Natural killer cell treated with Interleukin-12 subunit alpha and Interleukin-12 subunit beta and Interleukin-15 and Interleukin-18, amount 100 ng/mL, for 72 hours (primary cell): ENCODE measurements at regions not wholly inside any gene's neighbourhood (a gene's known extent, or its start where the extent isn't known, plus 50 kb on each side); places are given as distances from the start of the nearest gene placed in this dataset.

Experiments used
- ATAC-seq, 2 donors: fragments of 150-1000 bp; cut with Tn5 transposase in 1 of 2; sonication (Bioruptor Pico), chemical (Tn5 transposase) in 1 of 2; 2 replicates each; pipeline ENCODE4 v1.10.0; 2021
- DNase-seq: peaks from one replicate; pipeline ENCODE4 v3.0.0; 2022; ENCODE audit warnings: low spot score
- H3K27ac Mint-ChIP-seq, 2 donors: 1 replicate in 1 of 2; 2 replicates in 1 of 2; pipeline ENCODE4 v1.8.0; 2022; ENCODE audit warnings: mixed read lengths in 2 of 2, mild to moderate bottlenecking in 1 of 2, moderate library complexity in 1 of 2
- H3K27me3 Mint-ChIP-seq, 2 donors: 1 replicate in 1 of 2; 2 replicates in 1 of 2; pipeline ENCODE4 v1.8.0; 2022; ENCODE audit warnings: mixed read lengths in 2 of 2
- H3K36me3 Mint-ChIP-seq: one replicate; pipeline ENCODE4 v1.8.0; 2022; ENCODE audit warnings: mixed read lengths
- H3K4me1 Mint-ChIP-seq, 2 donors: 1 replicate in 1 of 2; 2 replicates in 1 of 2; pipeline ENCODE4 v1.8.0; 2022; ENCODE audit warnings: low read depth in 2 of 2, mixed read lengths in 2 of 2, mild to moderate bottlenecking in 1 of 2
- H3K4me3 Mint-ChIP-seq: one replicate; pipeline ENCODE4 v1.8.0; 2022; ENCODE audit warnings: mixed read lengths
- H3K9me3 Mint-ChIP-seq: 2 replicates; pipeline ENCODE4 v1.8.0; 2022; ENCODE audit warnings: mixed read lengths

DNA sequence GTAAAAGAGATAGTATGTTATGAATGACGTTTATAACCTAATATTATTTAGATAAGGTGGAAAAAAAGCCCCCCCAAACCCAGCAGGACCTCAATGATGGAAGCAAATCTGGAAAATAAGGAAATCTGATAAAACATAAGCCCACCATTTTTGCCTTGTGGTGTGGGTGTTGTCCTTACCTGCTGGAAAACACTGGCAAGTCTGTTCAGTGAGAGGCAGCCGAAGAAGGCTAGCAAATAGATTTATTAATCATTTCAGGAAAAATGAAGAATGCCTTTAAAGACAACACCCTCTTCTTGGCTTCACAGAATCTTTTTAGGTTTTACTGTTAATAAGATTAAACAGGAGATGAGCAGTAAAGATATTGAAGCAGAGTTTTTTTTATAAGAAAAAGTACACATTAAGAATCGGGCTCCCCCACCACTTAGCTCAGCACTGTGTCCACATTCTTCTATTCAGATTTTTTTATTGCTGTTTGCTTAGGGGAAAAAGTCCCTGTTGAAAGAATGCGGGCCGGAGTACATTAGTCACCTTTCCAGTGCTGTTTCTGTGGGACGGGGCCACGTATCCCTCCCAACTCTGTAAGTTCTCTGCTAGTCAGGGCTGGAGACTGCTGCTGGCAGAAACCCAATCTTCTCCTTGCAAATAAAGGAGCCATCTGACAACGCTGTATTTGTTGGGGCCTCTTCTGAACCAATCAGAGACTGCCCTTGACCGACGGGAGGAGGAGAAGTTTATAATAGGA, 104.1 kb downstream of the EVX1 start:
- no peak for ATAC-seq
- Mint-ChIP-seq H3K4me1 (no peaks in the 10 kb centered on the region), H3K27me3 (peaks cover 29 to 42% of the 10 kb centered on the region in 2 donors)

DNA sequence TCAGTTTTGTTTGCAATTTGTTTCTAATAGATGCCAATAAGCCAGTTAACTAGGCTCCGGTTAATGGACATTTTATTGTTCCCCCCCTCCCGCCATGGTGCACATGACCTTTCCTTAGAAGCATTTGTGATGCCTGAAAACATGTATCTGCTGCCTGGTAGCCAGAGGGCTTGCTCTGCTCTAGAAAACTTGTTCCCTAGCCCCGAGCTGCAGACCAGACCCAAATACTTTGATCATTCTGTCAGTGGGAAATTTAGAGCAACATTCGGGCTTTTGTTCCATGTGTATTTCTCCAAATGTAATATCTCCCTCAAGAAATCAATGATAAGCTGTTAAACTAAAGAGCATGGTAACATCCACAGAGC, 104.7 kb downstream of the EVX1 start:
- ATAC-seq (no peak), DNase-seq (no peak)
- Mint-ChIP-seq H3K27ac (no peak overlapping the region), H3K9me3 (no peaks in the 10 kb centered on the region), H3K36me3 (no peaks in the 10 kb centered on the region), H3K4me1 (no peaks in the 10 kb centered on the region), H3K27me3 (peaks cover 27 to 36% of the 10 kb centered on the region in 2 donors), H3K4me3 (no peak overlapping the region)

More for the DNA sequence above, 104.1 kb downstream of the EVX1 start:
- no peaks in the 10 kb centered on the region for H3K36me3 Mint-ChIP-seq
- H3K27ac Mint-ChIP-seq: no peak overlapping the region
- H3K9me3 Mint-ChIP-seq: no peaks in the 10 kb centered on the region
- DNase-seq: no peak
- H3K4me3 Mint-ChIP-seq: no peak overlapping the region

DNA sequence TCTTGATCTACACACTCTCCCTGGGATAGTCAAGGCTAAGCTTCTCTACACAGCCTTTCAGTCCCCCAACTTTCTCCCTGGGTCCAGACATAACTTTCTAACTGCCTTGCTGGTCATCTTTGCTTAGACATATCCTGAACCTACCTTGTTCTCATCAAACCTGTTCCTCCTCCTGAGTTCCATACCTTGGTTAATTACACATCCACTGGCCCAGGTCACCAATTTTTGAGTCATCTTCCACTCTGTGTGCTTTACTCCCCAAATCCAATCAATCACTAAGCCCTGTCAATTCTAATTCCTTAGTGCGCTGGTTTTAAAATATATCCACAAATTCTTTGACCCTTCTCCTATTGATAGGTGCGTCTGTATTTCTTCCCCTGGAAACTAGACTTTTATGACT, 107.0 kb downstream of the EVX1 start:
- H3K4me1 Mint-ChIP-seq: no peaks in the 10 kb centered on the region
- H3K27ac Mint-ChIP-seq: no peak overlapping the region
- ATAC-seq: no peak
- no peak overlapping the region for H3K4me3 Mint-ChIP-seq
- no peaks in the 10 kb centered on the region for H3K36me3 Mint-ChIP-seq
- peaks cover 25 to 26% of the 10 kb centered on the region in 2 donors for H3K27me3 Mint-ChIP-seq
- no peak for DNase-seq
- H3K9me3 Mint-ChIP-seq: no peaks in the 10 kb centered on the region

DNA sequence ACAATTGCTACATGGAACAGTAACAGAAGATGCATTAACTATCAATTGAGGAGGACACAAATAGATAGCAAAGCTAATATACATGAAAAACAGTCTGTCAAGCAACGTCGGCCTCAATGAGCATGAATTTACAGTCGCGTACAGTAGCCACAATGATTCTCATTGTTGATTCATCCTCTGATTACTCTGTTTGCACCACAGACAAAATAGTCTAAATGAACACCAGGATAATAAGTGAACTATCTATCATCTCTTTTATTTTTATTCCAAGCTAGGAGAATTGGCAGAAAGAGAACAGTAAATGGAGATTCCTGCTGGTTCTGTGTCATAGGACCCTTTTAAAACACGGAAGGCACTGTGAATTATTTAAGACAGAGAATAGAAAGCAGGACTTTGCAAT, 108.5 kb downstream of the EVX1 start:
- no peak for ATAC-seq
- Mint-ChIP-seq H3K36me3 (no peaks in the 10 kb centered on the region), H3K4me3 (no peak overlapping the region), H3K9me3 (no peaks in the 10 kb centered on the region), H3K4me1 (no peaks in the 10 kb centered on the region), H3K27me3 (peaks cover 20 to 28% of the 10 kb centered on the region in 2 donors), H3K27ac (no peak overlapping the region)
- DNase-seq: no peak

DNA sequence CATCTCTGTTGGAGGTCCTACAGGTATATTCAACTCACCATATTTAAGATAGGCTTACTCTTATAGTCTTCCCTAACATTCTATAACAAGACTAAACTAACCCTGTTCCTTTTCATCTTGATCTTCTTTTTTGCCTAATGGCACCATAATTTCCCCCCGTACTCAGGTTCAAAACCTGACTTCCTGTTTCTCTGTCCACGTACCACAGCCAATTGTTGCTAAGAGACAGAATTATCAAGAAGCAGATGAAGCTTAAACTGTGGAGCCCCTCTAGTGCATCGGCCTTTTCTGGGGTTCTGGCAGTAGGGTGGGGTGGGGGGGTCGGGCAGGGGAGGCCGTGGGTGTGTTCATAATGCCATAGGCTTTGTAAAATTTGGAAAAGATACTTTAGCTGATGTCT, 109.2 kb downstream of the EVX1 start:
- ATAC-seq: no peak
- DNase-seq: no peak
- no peaks in the 10 kb centered on the region for H3K9me3 Mint-ChIP-seq
- H3K27ac Mint-ChIP-seq: no peak overlapping the region
- no peaks in the 10 kb centered on the region for H3K36me3 Mint-ChIP-seq
- no peaks in the 10 kb centered on the region for H3K4me1 Mint-ChIP-seq
- no peak overlapping the region for H3K4me3 Mint-ChIP-seq
- peaks cover 20 to 28% of the 10 kb centered on the region in 2 donors for H3K27me3 Mint-ChIP-seq

DNA sequence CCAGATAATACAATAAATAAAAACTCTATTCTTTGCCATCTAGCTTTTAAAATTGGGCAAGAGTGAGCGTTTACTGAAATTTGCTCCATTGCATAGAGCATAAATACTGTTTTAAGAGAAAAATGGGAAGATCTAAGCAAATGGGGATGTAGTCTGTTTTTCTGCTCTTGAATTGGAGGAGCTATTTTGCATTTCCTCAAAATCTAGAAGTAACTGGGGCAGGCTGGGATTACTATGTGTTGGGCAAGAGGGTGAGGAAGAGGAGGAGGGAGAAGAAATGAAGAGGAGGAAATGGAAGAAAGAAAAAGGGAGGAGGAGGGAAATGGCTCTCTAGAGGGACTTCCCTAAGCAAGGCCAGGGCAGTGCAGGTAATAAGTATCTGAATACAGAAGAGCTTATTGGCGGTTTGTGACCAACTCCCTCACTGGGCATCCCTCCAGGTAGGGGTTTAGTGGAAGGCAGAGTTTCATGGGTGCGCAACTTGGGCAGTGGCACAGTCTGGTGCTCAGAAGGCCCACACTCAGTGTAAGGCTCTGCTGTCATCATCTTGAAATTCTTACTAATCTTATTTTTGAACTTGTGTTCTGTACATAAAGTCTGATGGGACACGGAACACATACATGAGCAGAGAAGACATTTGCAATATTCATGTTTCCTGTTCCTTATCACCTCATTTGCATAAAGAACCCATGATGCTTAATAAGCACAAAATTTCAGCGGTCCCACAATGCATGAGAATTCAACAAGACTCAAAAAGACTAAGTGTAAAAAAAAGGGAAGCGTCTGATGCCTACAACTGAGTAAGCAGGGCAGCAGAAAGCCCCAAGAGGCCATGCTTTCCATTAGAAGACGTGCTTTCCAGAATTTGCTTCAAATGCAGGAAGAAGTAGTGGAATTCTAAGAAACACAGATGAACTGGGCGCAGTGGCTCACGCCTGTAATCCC, 116.9 kb downstream of the EVX1 start:
- peaks cover 25 to 28% of the 10 kb centered on the region in 2 donors for H3K27me3 Mint-ChIP-seq
- no peak overlapping the region for H3K27ac Mint-ChIP-seq
- H3K36me3 Mint-ChIP-seq: no peaks in the 10 kb centered on the region
- H3K4me3 Mint-ChIP-seq: no peak overlapping the region
- ATAC-seq: no peak
- no peak for DNase-seq
- H3K4me1 Mint-ChIP-seq: no peaks in the 10 kb centered on the region
- H3K9me3 Mint-ChIP-seq: no peaks in the 10 kb centered on the region

DNA sequence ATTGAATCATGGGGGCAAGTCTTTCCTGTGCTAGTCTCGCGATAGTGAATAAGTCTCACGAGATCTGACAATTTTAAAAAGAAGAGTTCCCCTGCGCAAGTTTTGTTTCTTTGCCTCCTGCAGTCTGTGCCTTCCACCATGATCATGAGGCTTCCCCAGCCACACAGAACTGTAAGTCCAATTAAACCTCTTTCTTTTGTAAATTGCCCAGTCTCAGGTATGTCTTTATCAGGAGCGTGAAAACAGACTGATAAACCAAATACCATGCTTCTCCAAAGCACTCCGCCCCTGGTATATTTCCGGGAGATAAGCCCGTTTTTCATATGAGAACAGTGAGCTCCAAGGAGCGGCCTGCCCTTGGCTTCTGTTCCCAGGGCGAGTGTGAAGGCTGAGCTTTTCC, 118.9 kb downstream of the EVX1 start:
- H3K27me3 Mint-ChIP-seq: peaks cover 22 to 28% of the 10 kb centered on the region in 2 donors
- no peak overlapping the region for H3K4me3 Mint-ChIP-seq
- no peak for ATAC-seq
- H3K27ac Mint-ChIP-seq: no peak overlapping the region
- H3K4me1 Mint-ChIP-seq: no peaks in the 10 kb centered on the region
- no peaks in the 10 kb centered on the region for H3K9me3 Mint-ChIP-seq
- no peaks in the 10 kb centered on the region for H3K36me3 Mint-ChIP-seq
- no peak for DNase-seq

DNA sequence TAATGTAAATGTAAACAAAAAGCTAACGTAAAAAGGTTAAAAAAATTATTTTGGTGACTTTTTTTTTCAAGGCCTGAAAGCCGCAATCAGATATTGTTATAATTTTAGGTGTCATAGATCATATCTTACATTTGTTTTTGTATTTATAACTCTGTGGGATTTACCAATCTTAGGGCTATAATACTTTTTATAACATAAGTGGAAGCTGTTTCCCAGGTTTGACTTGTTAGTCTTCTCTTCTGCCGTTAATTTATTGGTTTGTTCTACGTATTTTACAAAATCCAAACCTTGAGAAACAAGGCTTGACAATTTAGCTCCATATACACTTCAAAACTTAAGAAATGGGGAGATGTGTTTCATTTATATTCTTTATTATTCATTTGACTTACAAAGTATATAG, 119.4 kb downstream of the EVX1 start:
- Mint-ChIP-seq H3K9me3 (no peaks in the 10 kb centered on the region), H3K27me3 (peaks cover 21 to 28% of the 10 kb centered on the region in 2 donors), H3K4me3 (no peak overlapping the region), H3K27ac (no peak overlapping the region), H3K4me1 (no peaks in the 10 kb centered on the region), H3K36me3 (no peaks in the 10 kb centered on the region)
- no peak for ATAC-seq
- DNase-seq: no peak

DNA sequence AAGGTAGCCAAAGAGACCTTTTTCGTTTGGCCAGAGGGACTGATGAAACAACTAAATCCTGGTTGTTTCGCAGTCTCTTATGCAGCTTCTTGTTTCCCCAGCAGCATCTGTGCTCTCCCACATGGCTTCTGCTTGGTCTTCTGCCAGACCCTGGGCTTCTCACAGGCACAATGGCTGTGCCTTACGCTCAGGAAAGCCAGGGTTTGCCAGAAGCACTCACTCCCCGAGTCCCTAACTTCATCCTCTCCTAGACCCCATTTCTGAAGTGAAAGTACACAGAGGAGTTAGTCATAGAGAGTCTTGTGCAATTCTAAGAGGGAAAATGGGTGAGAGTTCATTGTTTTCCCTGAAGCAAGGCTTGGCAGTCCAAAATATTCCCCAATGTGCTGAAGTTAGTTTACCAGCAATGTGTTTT, 121.7 kb downstream of the EVX1 start:
- DNase-seq (no peak), ATAC-seq (no peak)
- no peak overlapping the region for H3K27ac Mint-ChIP-seq
- H3K9me3 Mint-ChIP-seq: no peaks in the 10 kb centered on the region
- H3K27me3 Mint-ChIP-seq: peaks cover 5 to 17% of the 10 kb centered on the region in 2 donors
- no peak overlapping the region for H3K4me3 Mint-ChIP-seq
- H3K4me1 Mint-ChIP-seq: peaks cover 0 to 5% of the 10 kb centered on the region in 2 donors
- H3K36me3 Mint-ChIP-seq: no peaks in the 10 kb centered on the region

DNA sequence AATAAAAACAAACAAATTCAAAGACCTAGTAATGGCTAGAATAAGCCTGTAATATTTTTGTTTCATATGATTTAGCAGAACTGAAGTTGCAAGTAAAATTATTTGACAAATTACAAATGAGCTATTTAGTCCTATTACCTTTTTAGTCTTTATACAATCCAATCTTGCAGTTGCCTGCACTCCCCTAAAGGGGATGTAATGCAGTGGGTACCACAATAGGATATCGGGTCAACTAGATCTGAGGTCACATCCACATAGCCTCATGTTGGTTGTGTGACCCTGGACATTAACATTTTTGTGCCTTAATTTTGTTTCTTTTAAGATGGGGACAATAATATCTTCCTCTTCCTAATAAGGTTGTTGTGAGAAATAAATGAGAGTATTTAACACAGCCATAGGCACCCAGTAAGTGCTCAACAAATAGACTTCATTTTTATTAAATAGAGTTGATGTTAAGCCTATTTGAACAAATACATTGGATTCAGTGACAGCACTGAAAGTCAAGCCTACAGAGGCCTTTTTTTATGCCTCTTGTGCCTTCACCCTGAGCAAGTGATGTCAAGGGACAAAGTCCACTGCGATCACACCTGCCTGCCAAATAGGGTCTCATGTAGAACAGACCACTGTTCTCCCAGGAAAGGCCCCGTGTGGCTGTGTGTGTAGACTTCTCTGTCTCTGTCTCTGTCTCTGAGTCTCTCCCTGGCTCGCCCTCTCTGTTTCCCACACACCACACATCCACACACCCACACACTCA, 124.8 kb downstream of the EVX1 start:
- ATAC-seq: peak in 1 of 2 donors; percentile 32
- H3K9me3 Mint-ChIP-seq: no peaks in the 10 kb centered on the region

DNA sequence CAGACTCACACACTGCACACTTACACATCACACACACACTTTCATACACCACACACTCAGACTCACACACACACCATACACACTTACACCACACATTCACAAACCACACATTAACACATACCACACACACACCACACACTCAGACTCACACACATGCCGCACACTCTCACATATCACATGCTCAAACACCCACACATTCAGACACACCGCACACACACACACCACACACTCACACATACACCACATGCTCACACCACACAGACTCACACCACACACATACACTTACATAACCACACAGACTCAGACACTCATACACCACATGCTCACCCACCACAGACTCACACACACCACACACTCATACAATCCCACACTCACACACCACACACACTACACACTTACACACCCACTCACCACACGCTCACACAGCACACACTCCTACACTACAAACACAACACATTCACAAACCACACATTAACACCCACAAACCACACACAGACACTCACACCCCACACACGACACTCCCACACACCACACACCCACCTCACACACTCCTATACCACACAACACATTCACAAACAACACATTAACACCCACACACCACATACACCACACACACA, 125.4 kb downstream of the EVX1 start:
- Mint-ChIP-seq H3K9me3 (no peaks in the 10 kb centered on the region), H3K4me1 (peaks cover 0 to 5% of the 10 kb centered on the region in 2 donors), H3K36me3 (no peaks in the 10 kb centered on the region), H3K4me3 (no peak overlapping the region), H3K27me3 (peaks cover 2 to 5% of the 10 kb centered on the region in 2 donors), H3K27ac (no peak overlapping the region)
- DNase-seq (no peak), ATAC-seq (peak; percentile 43 to 54)

More for the DNA sequence above, 124.8 kb downstream of the EVX1 start:
- Mint-ChIP-seq H3K36me3 (no peaks in the 10 kb centered on the region), H3K27ac (no peak overlapping the region), H3K4me1 (peaks cover 0 to 5% of the 10 kb centered on the region in 2 donors), H3K27me3 (peaks cover 5 to 9% of the 10 kb centered on the region in 2 donors), H3K4me3 (no peak overlapping the region)
- DNase-seq: no peak

DNA sequence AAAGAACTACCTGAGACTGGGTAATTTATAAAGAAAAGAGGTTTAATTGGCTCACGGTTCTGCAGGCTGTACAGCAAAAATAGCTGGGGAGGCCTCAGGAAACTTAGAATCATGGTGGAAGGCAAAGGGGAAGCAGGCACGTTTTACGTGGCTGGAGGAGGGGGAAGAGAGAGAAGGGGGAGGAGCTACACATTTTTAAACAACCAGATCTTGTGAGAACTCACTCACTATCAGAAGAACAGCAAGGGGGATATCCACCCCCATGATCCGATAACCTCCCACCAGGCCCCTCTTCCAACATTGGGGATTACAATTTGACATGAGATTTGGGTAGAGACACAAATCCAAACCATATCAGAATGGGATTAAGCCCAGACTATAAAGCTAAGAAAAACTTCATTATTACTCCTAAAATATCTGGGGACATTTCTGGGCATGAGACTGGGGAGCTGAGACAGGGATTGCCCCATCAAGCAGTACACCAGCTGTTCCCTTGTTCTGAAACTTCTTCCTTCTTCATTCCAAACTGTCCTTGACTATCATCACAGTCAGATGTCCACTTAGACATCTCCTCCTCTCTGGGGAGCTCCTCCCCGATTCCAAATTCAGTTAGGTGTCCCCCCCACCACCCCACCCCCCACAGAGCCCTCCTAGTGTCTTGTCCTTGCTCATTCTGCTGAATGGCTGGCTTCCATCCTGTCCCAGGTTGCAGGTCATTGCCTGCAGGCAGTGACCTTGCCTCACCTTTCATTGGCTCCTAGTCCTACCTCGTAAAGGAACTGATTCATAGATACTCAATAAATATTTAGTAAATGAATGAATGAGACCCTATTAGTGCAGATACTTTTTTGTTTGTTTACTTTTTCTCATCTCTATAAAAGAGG, 132.6 kb downstream of the EVX1 start:
- no peaks in the 10 kb centered on the region for H3K4me1 Mint-ChIP-seq
- ATAC-seq: no peak
- no peak overlapping the region for H3K27ac Mint-ChIP-seq

More for the DNA sequence above, 132.6 kb downstream of the EVX1 start:
- Mint-ChIP-seq H3K9me3 (no peaks in the 10 kb centered on the region), H3K36me3 (no peaks in the 10 kb centered on the region), H3K4me3 (no peak overlapping the region), H3K27me3 (peaks cover 30 to 34% of the 10 kb centered on the region in 2 donors)
- no peak for DNase-seq
